SK-N-SH (cell line): ENCODE measurements at regions not wholly inside any gene's neighbourhood (a gene's known extent, or its start where the extent isn't known, plus 50 kb on each side); places are given as distances from the start of the nearest gene placed in this dataset.
"Not testable (repeated sequence)": the region's sequence is repeated elsewhere in the genome, so short reads cannot be mapped to it uniquely, and the experiment has no call there.

Source experiments
- CTCF ChIA-PET: fragments of 300-600, 350-600 bp; formaldehyde crosslinking; extraction: SDS; loops from one replicate; lab custom pipeline; 2021; lab: Yijun Ruan, JAX
- POLR2A ChIA-PET: fragments of 350-600 bp; sonication (Branson Sonifier 250); formaldehyde crosslinking; extraction: SDS; loops from one replicate; lab custom pipeline; 2020; ENCODE audit warnings: antibody characterized with exemption, inconsistent platforms; lab: Yijun Ruan, JAX
- DNase-seq: peaks from one replicate; pipeline ENCODE4 v3.0.0; 2012
- H2AFZ ChIP-seq: fragments of 200-600 bp; sonication (generic); 2 replicates; pipeline ENCODE4 v1.8.1; 2016; ENCODE audit warnings: antibody characterized with exemption, mild to moderate bottlenecking, low read depth
- H3F3A ChIP-seq: fragments of 200-600 bp; sonication (generic); replicated peaks from 2 replicates; pipeline ENCODE3; 2016; ENCODE audit warnings: antibody characterized with exemption, mild to moderate bottlenecking; ENCODE audit not compliant: insufficient read depth
- H3K27ac ChIP-seq, 2 experiments: fragments of 200-500 bp in 1 of 2; fragments of 200-600 bp in 1 of 2; sonication (Bioruptor generic) in 1 of 2; sonication (generic), shearing (Covaris generic) in 1 of 2; 2 replicates each; pipeline versions ENCODE4 v1.5.1 to v1.6.1; 2014 to 2016; ENCODE audit warnings: low read depth in 2 of 2, inconsistent platforms in 1 of 2, low read length in 1 of 2, mild to moderate bottlenecking in 1 of 2, mixed read lengths in 1 of 2
- H3K27me3 ChIP-seq: fragments of 200-600 bp; sonication (generic), shearing (Covaris generic); 2 replicates; pipeline ENCODE4 v1.6.1; 2016; ENCODE audit warnings: mixed run types; ENCODE audit not compliant: insufficient read depth
- H3K36me3 ChIP-seq, 2 experiments: fragments of 200-500 bp in 1 of 2; fragments of 200-600 bp in 1 of 2; sonication (Bioruptor generic) in 1 of 2; sonication (generic) in 1 of 2; replicated peaks in 1 of 2; 2 replicates each; pipeline versions ENCODE3 to v1.5.1; 2014 to 2016; ENCODE audit warnings: low read length in 1 of 2, mild to moderate bottlenecking in 1 of 2; ENCODE audit not compliant: insufficient read depth in 2 of 2, control insufficient read depth in 1 of 2
- H3K4me1 ChIP-seq, 2 experiments: fragments of 200-500 bp in 1 of 2; fragments of 200-600 bp in 1 of 2; sonication (Bioruptor generic) in 1 of 2; sonication (generic), shearing (Covaris generic) in 1 of 2; 2 replicates each; pipeline versions ENCODE4 v1.5.1 to v1.6.1; 2014 to 2016; ENCODE audit warnings: low read depth in 1 of 2, low read length in 1 of 2, mixed run types in 1 of 2; ENCODE audit not compliant: insufficient read depth in 2 of 2, control insufficient read depth in 1 of 2
- H3K4me2 ChIP-seq: fragments of 200-600 bp; sonication (generic), shearing (Covaris generic); 2 replicates; pipeline ENCODE4 v1.6.1; 2017; ENCODE audit warnings: mixed run types
- H3K4me3 ChIP-seq, 2 experiments: fragments of 200-500 bp in 1 of 2; fragments of 200-600 bp in 1 of 2; sonication (Bioruptor generic) in 1 of 2; sonication (generic), shearing (Covaris generic) in 1 of 2; 2 replicates each; pipeline versions ENCODE4 v1.5.1 to v1.8.1; 2014 to 2016; ENCODE audit warnings: low read depth in 2 of 2, inconsistent platforms in 1 of 2, low read length in 1 of 2, mild to moderate bottlenecking in 1 of 2, mixed read lengths in 1 of 2, moderate library complexity in 1 of 2
- H3K79me2 ChIP-seq: fragments of 200-600 bp; sonication (generic); 2 replicates; pipeline ENCODE4 v1.8.1; 2017; ENCODE audit warnings: mild to moderate bottlenecking; ENCODE audit not compliant: insufficient read depth
- H3K9ac ChIP-seq: fragments of 200-600 bp; sonication (generic); 2 replicates; pipeline ENCODE4 v1.6.1; 2017; ENCODE audit warnings: mixed run types
- H3K9me2 ChIP-seq: fragments of 200-600 bp; sonication (generic); 2 replicates; pipeline ENCODE4 v1.6.1; 2017; ENCODE audit warnings: mixed run types
- H3K9me3 ChIP-seq: fragments of 200-600 bp; sonication (generic); 2 replicates; pipeline ENCODE4 v1.6.1; 2017; ENCODE audit warnings: mixed run types, mild to moderate bottlenecking, moderate library complexity
- H4K20me1 ChIP-seq: fragments of 200-600 bp; sonication (generic); 2 replicates; pipeline ENCODE4 v1.6.1; 2017; ENCODE audit warnings: mild to moderate bottlenecking, mixed run types; ENCODE audit not compliant: insufficient read depth
- WGBS: methylation state at CpG from one replicate; pipeline ENCODE4 v1.1.6; 2017; ENCODE audit warnings: low lambda C conversion rate; 5-methylcytosine and 5-hydroxymethylcytosine counted together
- small RNA-seq, 7 experiments: library from RNA; depleted of rRNA; stranded (forward); fragments of <200 nt; gene quantifications; one replicate each; pipeline ENCODE3, GENCODE V24; 2012

GRCh38 chr12:131658605-131659004 lies 52.3 kb upstream of the SFSWAP start:
- H3K79me2 ChIP-seq, H3K27me3 ChIP-seq, H3K27ac ChIP-seq, H3F3A ChIP-seq, H3K4me3 ChIP-seq, H3K9ac ChIP-seq, CTCF ChIA-PET, H3K36me3 ChIP-seq, H3K4me1 ChIP-seq, POLR2A ChIA-PET, H3K9me3 ChIP-seq, H3K9me2 ChIP-seq, H3K4me2 ChIP-seq, H2AFZ ChIP-seq, H4K20me1 ChIP-seq, DNase-seq: not testable (repeated sequence)
- 31% methylated on average over 7 of the region's 8 CpGs for WGBS

- H3K4me1 ChIP-seq, H3K27me3 ChIP-seq, H3K4me3 ChIP-seq, H2AFZ ChIP-seq, H3K79me2 ChIP-seq, H3K4me2 ChIP-seq, CTCF ChIA-PET, H3K36me3 ChIP-seq, H3K9me2 ChIP-seq, H3K9ac ChIP-seq, H3K9me3 ChIP-seq, H3F3A ChIP-seq, H3K27ac ChIP-seq, POLR2A ChIA-PET, DNase-seq, H4K20me1 ChIP-seq: not testable (repeated sequence)
- WGBS, result 32% methylated on average over 6 of the region's 8 CpGs
These were observed 51.4 kb upstream of the SFSWAP start for GRCh38 chr12:131659484-131659883.

- H4K20me1 ChIP-seq, H3K4me1 ChIP-seq, H3K4me3 ChIP-seq, H3K79me2 ChIP-seq, H3K4me2 ChIP-seq, H3K9me3 ChIP-seq, H3F3A ChIP-seq, H3K9me2 ChIP-seq, H3K36me3 ChIP-seq, H3K27ac ChIP-seq, H3K9ac ChIP-seq, H2AFZ ChIP-seq, H3K27me3 ChIP-seq, POLR2A ChIA-PET, DNase-seq, CTCF ChIA-PET: not testable (repeated sequence)
- WGBS, result 47% methylated on average over 7 of the region's 7 CpGs
These were observed 50.9 kb upstream of the SFSWAP start for GRCh38 chr12:131659976-131660375.

- H3K4me2 ChIP-seq, H3K4me3 ChIP-seq, H4K20me1 ChIP-seq, H3K79me2 ChIP-seq, H3K4me1 ChIP-seq, H3K9me2 ChIP-seq, H3F3A ChIP-seq, H3K27ac ChIP-seq, H3K27me3 ChIP-seq, H2AFZ ChIP-seq, H3K9me3 ChIP-seq, DNase-seq, H3K36me3 ChIP-seq, CTCF ChIA-PET, POLR2A ChIA-PET, H3K9ac ChIP-seq: not testable (repeated sequence)
- WGBS, result 44% methylated on average over 8 of the region's 12 CpGs
These were observed 50.5 kb upstream of the SFSWAP start for GRCh38 chr12:131660401-131660800.

Small RNA genes lying in the stretch of these regions (small RNA-seq; reads per million reads assigned to genes)
- gene AC140063.1 (0 reads per million in 7 experiments), gene RNA5SP376 (0 reads per million in 7 experiments)
